WTC11 (cell line): ENCODE measurements at regions not wholly inside any gene's neighbourhood (a gene's known extent, or its start where the extent isn't known, plus 50 kb on each side); places are given as distances from the start of the nearest gene placed in this dataset.

ENCODE experiments used
- ATAC-seq: fragments of 200-7000 bp; cut with Tn5 transposase; 2 replicates; pipeline ENCODE4 v1.10.0; 2021; ENCODE audit warnings: mild to moderate bottlenecking, moderate library complexity
- CTCF ChIA-PET: fragments of 300-600 bp; sonication (Branson Sonifier 250); formaldehyde crosslinking; loops from one replicate; lab custom pipeline; 2021; ENCODE audit warnings: antibody characterized with exemption; lab: Charles Lee
- POLR2A ChIA-PET: fragments of 350-600 bp; sonication (Branson Sonifier 250); formaldehyde crosslinking; loops from one replicate; lab custom pipeline; 2021; ENCODE audit warnings: antibody characterized with exemption; lab: Charles Lee
- DNase-seq: peaks from one replicate; pipeline ENCODE4 v3.0.0; 2021; ENCODE audit warnings: low spot score
- H3K27ac Mint-ChIP-seq: 2 replicates; pipeline ENCODE4 v1.8.0; 2021; ENCODE audit warnings: mixed read lengths
- H3K27me3 Mint-ChIP-seq: 2 replicates; pipeline ENCODE4 v1.8.0; 2021; ENCODE audit warnings: low read depth, mild to moderate bottlenecking, moderate library complexity, mixed read lengths
- H3K36me3 Mint-ChIP-seq: 2 replicates; pipeline ENCODE4 v1.8.0; 2021; ENCODE audit warnings: mixed read lengths
- H3K4me1 Mint-ChIP-seq: 2 replicates; pipeline ENCODE4 v1.8.0; 2022; ENCODE audit warnings: mixed read lengths
- H3K4me3 Mint-ChIP-seq: 2 replicates; pipeline ENCODE4 v1.8.0; 2021; ENCODE audit warnings: mild to moderate bottlenecking, moderate library complexity, mixed read lengths
- H3K9me3 Mint-ChIP-seq: 2 replicates; pipeline ENCODE4 v1.8.0; 2021; ENCODE audit warnings: mixed read lengths
- ATF3 ChIP-seq: sonication (generic); formaldehyde crosslinking; conservative IDR thresholded peaks from 2 replicates; pipeline ENCODE4 v1.8.1; 2022; ENCODE audit warnings: mild to moderate bottlenecking, missing genetic modification reagents
- CBFB ChIP-seq: sonication (generic); formaldehyde crosslinking; IDR thresholded peaks from 2 replicates; pipeline ENCODE4 v1.8.1; 2022; ENCODE audit warnings: mild to moderate bottlenecking, low read depth, missing genetic modification reagents
- CREB1 ChIP-seq: sonication (generic); formaldehyde crosslinking; IDR thresholded peaks from 2 replicates; pipeline ENCODE4 v1.8.0; 2023; ENCODE audit warnings: mild to moderate bottlenecking, missing genetic modification reagents
- CTCF ChIP-seq: fragments of 200-600 bp; IDR thresholded peaks from 2 replicates; pipeline ENCODE4 v1.8.0; 2022; ENCODE audit warnings: antibody characterized with exemption
- E2F5 ChIP-seq: sonication (generic); formaldehyde crosslinking; IDR thresholded peaks from 2 replicates; pipeline ENCODE4 v1.8.1; 2022; ENCODE audit warnings: mild to moderate bottlenecking, moderate library complexity, missing genetic modification reagents
- ELF4 ChIP-seq: sonication (generic); formaldehyde crosslinking; IDR thresholded peaks from 2 replicates; pipeline ENCODE4 v1.8.1; 2022; ENCODE audit warnings: low read depth, mild to moderate bottlenecking, moderate library complexity, missing genetic modification reagents
- ETV6 ChIP-seq: sonication (generic); formaldehyde crosslinking; IDR thresholded peaks from 2 replicates; pipeline ENCODE4 v1.8.1; 2022; ENCODE audit warnings: mild to moderate bottlenecking, missing genetic modification reagents
- FOXJ3 ChIP-seq: sonication (generic); formaldehyde crosslinking; IDR thresholded peaks from 2 replicates; pipeline ENCODE4 v1.9.0; 2021; ENCODE audit warnings: missing genetic modification reagents, mild to moderate bottlenecking, borderline replicate concordance
- FOXP1 ChIP-seq: sonication (generic); formaldehyde crosslinking; IDR thresholded peaks from 2 replicates; pipeline ENCODE4 v1.8.0; 2022; ENCODE audit warnings: missing genetic modification reagents, mild to moderate bottlenecking, moderate library complexity, borderline replicate concordance
- MAX ChIP-seq: sonication (generic); formaldehyde crosslinking; IDR thresholded peaks from 2 replicates; pipeline ENCODE4 v1.8.0; 2022; ENCODE audit warnings: mild to moderate bottlenecking, missing genetic modification reagents
- NFATC4 ChIP-seq: fragments of 250-450 bp; sonication (Bioruptor Pico); IDR thresholded peaks from 2 replicates; pipeline ENCODE4 v1.9.0; 2021; ENCODE audit warnings: mild to moderate bottlenecking
- NR2C2 ChIP-seq: sonication (generic); formaldehyde crosslinking; IDR thresholded peaks from 2 replicates; pipeline ENCODE4 v1.8.0; 2022; ENCODE audit warnings: mild to moderate bottlenecking, missing genetic modification reagents
- SMAD4 ChIP-seq: sonication (generic); formaldehyde crosslinking; IDR thresholded peaks from 2 replicates; pipeline ENCODE4 v1.8.0; 2022; ENCODE audit warnings: mild to moderate bottlenecking, missing genetic modification reagents
- SP1 ChIP-seq: sonication (generic); formaldehyde crosslinking; conservative IDR thresholded peaks from 2 replicates; pipeline ENCODE4 v1.8.1; 2022; ENCODE audit warnings: missing genetic modification reagents
- STAT6 ChIP-seq: sonication (generic); formaldehyde crosslinking; conservative IDR thresholded peaks from 2 replicates; pipeline ENCODE4 v1.8.1; 2023; ENCODE audit warnings: mild to moderate bottlenecking, low read depth, missing genetic modification reagents, moderate library complexity
- TP53 ChIP-seq: sonication (generic); formaldehyde crosslinking; IDR thresholded peaks from 2 replicates; pipeline ENCODE4 v1.8.1; 2023; ENCODE audit warnings: mild to moderate bottlenecking, missing genetic modification reagents
- TF ChIP-seq, protein P1 (sequence below): sonication (generic); formaldehyde crosslinking; IDR thresholded peaks from 2 replicates; pipeline ENCODE4 v1.8.1; 2022; ENCODE audit warnings: low read depth, missing genetic modification reagents, borderline replicate concordance
- TF ChIP-seq, protein P2 (sequence below): fragments of 250-450 bp; sonication (Bioruptor Pico); IDR thresholded peaks from 2 replicates; pipeline ENCODE4 v1.8.0; 2021; ENCODE audit warnings: mild to moderate bottlenecking

DNA sequence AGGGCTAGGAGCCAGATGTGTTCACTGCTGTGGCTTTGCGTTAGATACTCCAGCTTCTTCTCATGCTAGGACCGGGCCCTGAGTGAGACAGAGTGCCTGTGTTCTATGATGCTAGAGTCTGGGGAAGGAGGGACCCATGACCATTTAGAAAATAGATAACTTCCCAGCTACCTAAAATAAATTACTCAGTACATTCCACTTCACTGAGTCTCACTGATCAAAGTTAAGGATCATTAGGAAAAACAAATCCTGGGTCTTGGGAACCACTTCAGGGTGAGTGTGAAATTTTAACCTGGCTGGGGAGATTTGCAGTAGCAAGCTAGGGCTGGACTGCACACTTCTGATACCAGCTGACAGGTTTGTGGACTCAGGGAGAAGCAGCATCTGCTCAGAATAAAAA lies 138.1 kb downstream of the EMX2 start:
- ChIA-PET POLR2A (no interaction called here), CTCF (no interaction called here)
- peaks cover 4% of the 10 kb centered on the region for H3K4me1 Mint-ChIP-seq
- no peaks in the 10 kb centered on the region for H3K9me3 Mint-ChIP-seq
- TF ChIP-seq STAT6 (CRISPR knock-in tag), result no peak
- no peak for TF ChIP-seq SP1 (CRISPR knock-in tag)
- no peak for TF ChIP-seq TP53 (CRISPR knock-in tag)
- no peak for TF ChIP-seq MAX
- no peak for TF ChIP-seq CREB1 (CRISPR knock-in tag)
- TF ChIP-seq, protein P1, sequence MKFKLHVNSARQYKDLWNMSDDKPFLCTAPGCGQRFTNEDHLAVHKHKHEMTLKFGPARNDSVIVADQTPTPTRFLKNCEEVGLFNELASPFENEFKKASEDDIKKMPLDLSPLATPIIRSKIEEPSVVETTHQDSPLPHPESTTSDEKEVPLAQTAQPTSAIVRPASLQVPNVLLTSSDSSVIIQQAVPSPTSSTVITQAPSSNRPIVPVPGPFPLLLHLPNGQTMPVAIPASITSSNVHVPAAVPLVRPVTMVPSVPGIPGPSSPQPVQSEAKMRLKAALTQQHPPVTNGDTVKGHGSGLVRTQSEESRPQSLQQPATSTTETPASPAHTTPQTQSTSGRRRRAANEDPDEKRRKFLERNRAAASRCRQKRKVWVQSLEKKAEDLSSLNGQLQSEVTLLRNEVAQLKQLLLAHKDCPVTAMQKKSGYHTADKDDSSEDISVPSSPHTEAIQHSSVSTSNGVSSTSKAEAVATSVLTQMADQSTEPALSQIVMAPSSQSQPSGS (CRISPR knock-in tag), result no peak
- TF ChIP-seq ETV6, result no peak
- TF ChIP-seq NR2C2 (CRISPR knock-in tag), result no peak
- no peak for TF ChIP-seq ATF3 (CRISPR knock-in tag)
- no peak for TF ChIP-seq E2F5 (CRISPR knock-in tag)
- TF ChIP-seq, protein P2, sequence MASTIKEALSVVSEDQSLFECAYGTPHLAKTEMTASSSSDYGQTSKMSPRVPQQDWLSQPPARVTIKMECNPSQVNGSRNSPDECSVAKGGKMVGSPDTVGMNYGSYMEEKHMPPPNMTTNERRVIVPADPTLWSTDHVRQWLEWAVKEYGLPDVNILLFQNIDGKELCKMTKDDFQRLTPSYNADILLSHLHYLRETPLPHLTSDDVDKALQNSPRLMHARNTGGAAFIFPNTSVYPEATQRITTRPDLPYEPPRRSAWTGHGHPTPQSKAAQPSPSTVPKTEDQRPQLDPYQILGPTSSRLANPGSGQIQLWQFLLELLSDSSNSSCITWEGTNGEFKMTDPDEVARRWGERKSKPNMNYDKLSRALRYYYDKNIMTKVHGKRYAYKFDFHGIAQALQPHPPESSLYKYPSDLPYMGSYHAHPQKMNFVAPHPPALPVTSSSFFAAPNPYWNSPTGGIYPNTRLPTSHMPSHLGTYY (CRISPR knock-in tag), result no peak
- no peak for TF ChIP-seq ELF4 (CRISPR knock-in tag)
- no peak for TF ChIP-seq FOXJ3
- no peak for TF ChIP-seq NFATC4
- no peak for TF ChIP-seq CTCF
- DNase-seq (no peak), ATAC-seq (no peak)
- H3K27ac Mint-ChIP-seq, result no peak overlapping the region
- H3K27me3 Mint-ChIP-seq, result no peaks in the 10 kb centered on the region; the same call in 1 of the 2 replicates
- no peaks in the 10 kb centered on the region for H3K36me3 Mint-ChIP-seq
- H3K4me3 Mint-ChIP-seq, result no peak overlapping the region

GRCh38 chr10:117681104-117681503 lies 138.6 kb downstream of the EMX2 start:
- TF ChIP-seq FOXP1 (CRISPR knock-in tag) (no peak), SMAD4 (CRISPR knock-in tag) (no peak), CBFB (CRISPR knock-in tag) (no peak)
- TF ChIP-seq, all 79 proteins: peak for 0
- ATAC-seq (no peak), DNase-seq (no peak)
- no peaks in the 10 kb centered on the region for H3K9me3 Mint-ChIP-seq
- POLR2A ChIA-PET, result no interaction called here
- H3K4me1 Mint-ChIP-seq, result peaks cover 4% of the 10 kb centered on the region
- no peak overlapping the region for H3K27ac Mint-ChIP-seq
- H3K36me3 Mint-ChIP-seq, result no peaks in the 10 kb centered on the region
- no peaks in the 10 kb centered on the region; the same call in 1 of the 2 replicates for H3K27me3 Mint-ChIP-seq
- CTCF ChIA-PET, result no interaction called here
- no peak overlapping the region for H3K4me3 Mint-ChIP-seq
